NCI-H1105 (cell line): ENCODE measurements at regions not wholly inside any gene's neighbourhood (a gene's known extent, or its start where the extent isn't known, plus 50 kb on each side); places are given as distances from the start of the nearest gene placed in this dataset.

ENCODE experiments used
- DNase-seq: peaks from one replicate; lab custom pipeline; 2025; lab: John Stamatoyannopoulos, UW

GRCh38 chr14:62006116-62006731 is 244.0 kb downstream of the SNAPC1 start:
- no peak for DNase-seq

GRCh38 chr14:62015243-62015642 is 253.0 kb downstream of the SNAPC1 start:
- DNase-seq, result no peak

GRCh38 chr14:62015945-62016344 is 253.7 kb downstream of the SNAPC1 start:
- peak; percentile 30 for DNase-seq

- DNase-seq, result no peak
Observed at GRCh38 chr14:62017651-62018230, 255.5 kb downstream of the SNAPC1 start.

GRCh38 chr14:62018606-62019005 is 256.4 kb downstream of the SNAPC1 start:
- DNase-seq, result no peak

- DNase-seq, result no peak
Observed at GRCh38 chr14:62027958-62028357, 265.7 kb downstream of the SNAPC1 start.

- DNase-seq, result no peak
Observed at GRCh38 chr14:62029569-62029924, 267.3 kb downstream of the SNAPC1 start.

GRCh38 chr14:62030387-62030786 is 268.2 kb downstream of the SNAPC1 start:
- no peak for DNase-seq

GRCh38 chr14:62031504-62031903 is 269.3 kb downstream of the SNAPC1 start:
- DNase-seq, result no peak

GRCh38 chr14:62053188-62053587 is 291.0 kb downstream of the SNAPC1 start:
- no peak for DNase-seq

- DNase-seq, result no peak
Observed at GRCh38 chr14:62056789-62057188, 294.6 kb downstream of the SNAPC1 start.

- DNase-seq, result no peak
Observed at GRCh38 chr14:62062645-62063044, 300.4 kb downstream of the SNAPC1 start.

GRCh38 chr14:62064751-62065323 is 302.6 kb downstream of the SNAPC1 start:
- no peak for DNase-seq

- DNase-seq, result no peak
Observed at GRCh38 chr14:62066304-62066703, 304.1 kb downstream of the SNAPC1 start.

- no peak for DNase-seq
Observed at GRCh38 chr14:62071039-62071438, 308.8 kb downstream of the SNAPC1 start.

GRCh38 chr14:62076368-62076767 is 314.1 kb downstream of the SNAPC1 start:
- DNase-seq, result no peak

- DNase-seq, result no peak
Observed at GRCh38 chr14:62076825-62077605, 314.8 kb downstream of the SNAPC1 start.

- DNase-seq, result no peak
Observed at GRCh38 chr14:62077676-62078261, 315.5 kb downstream of the SNAPC1 start.

GRCh38 chr14:62079038-62079437 is 316.8 kb downstream of the SNAPC1 start:
- no peak for DNase-seq

- no peak for DNase-seq
Observed at GRCh38 chr14:62081012-62081612, 318.9 kb downstream of the SNAPC1 start.

- no peak for DNase-seq
Observed at GRCh38 chr14:62081951-62082350, 319.7 kb downstream of the SNAPC1 start.

- no peak for DNase-seq
Observed at GRCh38 chr14:62082779-62083178, 320.6 kb downstream of the SNAPC1 start.
